ENCODE measurements at regions not wholly inside any gene's neighbourhood (a gene's known extent, or its start where the extent isn't known, plus 50 kb on each side); places are given as distances from the start of the nearest gene placed in this dataset.
A peak's percentile ranks its signal among the peaks of the same experiment; 100 is the strongest.
"Not testable (repeated sequence)": the region's sequence is repeated elsewhere in the genome, so short reads cannot be mapped to it uniquely, and the experiment has no call there.

DNA sequence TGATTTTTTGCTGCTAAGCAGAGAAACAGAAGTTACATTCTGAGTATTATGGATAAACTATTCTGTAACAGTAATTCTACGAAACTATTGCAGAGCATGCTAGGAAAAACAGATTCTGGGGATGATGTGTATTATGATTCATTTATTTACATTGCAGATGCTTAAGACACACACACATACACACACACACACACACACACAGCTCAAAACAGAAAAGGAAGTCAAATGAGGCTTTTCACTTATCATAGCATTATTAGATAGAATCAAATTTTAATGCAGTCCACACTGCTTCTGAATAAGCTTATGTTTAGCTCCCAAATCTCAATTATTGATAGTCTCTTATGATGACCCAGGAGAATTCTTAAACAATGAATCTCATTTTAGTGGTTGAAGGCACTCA lies 307.2 kb downstream of the HGF start:
- Histone ChIP-seq H3K27me3 (ENCODE audit: insufficient read depth, low read length) (no peaks in the 10 kb centered on the region), H4K20me1 (ENCODE audit: insufficient read depth, low read length) (no peaks in the 10 kb centered on the region), H3K4me1 (ENCODE audit: insufficient read depth, low read length) (no peaks in the 10 kb centered on the region), H3K4me3 (ENCODE audit: insufficient read depth, low read length) (no peak overlapping the region), H3K4me2 (ENCODE audit: insufficient read depth, low read length) (no peak overlapping the region), H3K9me3 (ENCODE audit: low read depth, low read length) (no peaks in the 10 kb centered on the region), H3K79me2 (ENCODE audit: insufficient read depth, low read length) (no peaks in the 10 kb centered on the region), H2AFZ (ENCODE audit: low read length) (no peak overlapping the region), H3K36me3 (ENCODE audit: insufficient read depth, low read length) (no peaks in the 10 kb centered on the region), H3K27ac (ENCODE audit: low read depth, low read length) (no peak overlapping the region)
- no peak for DNase-seq (ENCODE audit: insufficient read length, low spot score, missing footprints)
- TF ChIP-seq, protein P1, sequence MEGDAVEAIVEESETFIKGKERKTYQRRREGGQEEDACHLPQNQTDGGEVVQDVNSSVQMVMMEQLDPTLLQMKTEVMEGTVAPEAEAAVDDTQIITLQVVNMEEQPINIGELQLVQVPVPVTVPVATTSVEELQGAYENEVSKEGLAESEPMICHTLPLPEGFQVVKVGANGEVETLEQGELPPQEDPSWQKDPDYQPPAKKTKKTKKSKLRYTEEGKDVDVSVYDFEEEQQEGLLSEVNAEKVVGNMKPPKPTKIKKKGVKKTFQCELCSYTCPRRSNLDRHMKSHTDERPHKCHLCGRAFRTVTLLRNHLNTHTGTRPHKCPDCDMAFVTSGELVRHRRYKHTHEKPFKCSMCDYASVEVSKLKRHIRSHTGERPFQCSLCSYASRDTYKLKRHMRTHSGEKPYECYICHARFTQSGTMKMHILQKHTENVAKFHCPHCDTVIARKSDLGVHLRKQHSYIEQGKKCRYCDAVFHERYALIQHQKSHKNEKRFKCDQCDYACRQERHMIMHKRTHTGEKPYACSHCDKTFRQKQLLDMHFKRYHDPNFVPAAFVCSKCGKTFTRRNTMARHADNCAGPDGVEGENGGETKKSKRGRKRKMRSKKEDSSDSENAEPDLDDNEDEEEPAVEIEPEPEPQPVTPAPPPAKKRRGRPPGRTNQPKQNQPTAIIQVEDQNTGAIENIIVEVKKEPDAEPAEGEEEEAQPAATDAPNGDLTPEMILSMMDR (IDR thresholded peaks at IDR 0.05; ENCODE audit: extremely low read depth, low read depth, low read length) = no peak

DNA sequence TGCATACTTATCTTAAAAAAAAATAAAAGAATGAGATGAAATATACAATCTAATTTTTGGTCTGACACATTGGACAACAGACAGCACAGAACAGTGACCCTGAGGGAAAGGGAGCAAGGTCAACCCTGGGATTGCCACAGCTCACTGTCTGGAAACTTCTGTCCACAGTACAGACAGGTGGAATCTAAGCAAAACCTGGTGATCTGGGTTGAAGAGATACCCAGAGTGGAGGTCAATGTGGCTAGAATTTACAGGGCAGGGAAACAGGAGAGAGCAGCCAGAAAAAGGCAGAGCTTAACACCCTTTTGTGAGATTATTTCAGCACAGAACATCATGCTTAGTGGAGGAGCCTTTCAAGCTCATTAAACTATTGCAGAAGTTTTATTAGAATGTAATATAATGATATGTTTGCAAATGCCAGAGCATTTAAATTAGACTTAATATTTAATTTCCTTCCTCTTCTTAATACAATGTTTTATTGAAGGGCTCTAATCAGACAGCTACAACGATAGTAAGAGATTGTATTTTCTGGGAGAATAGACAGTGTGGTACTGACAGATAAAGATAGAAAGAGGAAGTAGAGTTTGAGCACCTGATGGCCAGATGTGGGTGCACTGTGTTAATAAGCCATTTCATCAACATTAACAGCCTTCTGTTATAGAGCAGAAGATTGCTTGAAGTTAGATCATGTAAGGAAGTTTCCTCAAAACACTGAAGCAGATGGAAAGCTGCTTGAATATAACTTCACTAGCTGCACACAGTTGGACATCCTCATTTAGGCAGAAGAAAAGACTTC lies 309.4 kb downstream of the HGF start:
- H3K27ac ChIP-seq (ENCODE audit: low read depth, low read length) = no peak overlapping the region
- no peaks in the 10 kb centered on the region for H3K4me1 ChIP-seq (ENCODE audit: insufficient read depth, low read length)
- TF ChIP-seq, protein P1 (IDR thresholded peaks at IDR 0.05; ENCODE audit: extremely low read depth, low read depth, low read length) = no peak
- H3K36me3 ChIP-seq (ENCODE audit: insufficient read depth, low read length) = no peaks in the 10 kb centered on the region
- H3K79me2 ChIP-seq (ENCODE audit: insufficient read depth, low read length) = no peaks in the 10 kb centered on the region
- no peaks in the 10 kb centered on the region for H3K27me3 ChIP-seq (ENCODE audit: insufficient read depth, low read length)
- H4K20me1 ChIP-seq (ENCODE audit: insufficient read depth, low read length) = no peaks in the 10 kb centered on the region
- DNase-seq (ENCODE audit: insufficient read length, low spot score, missing footprints) = no peak
- H3K4me3 ChIP-seq (ENCODE audit: insufficient read depth, low read length) = no peak overlapping the region
- H3K9me3 ChIP-seq (ENCODE audit: low read depth, low read length) = no peaks in the 10 kb centered on the region
- H3K4me2 ChIP-seq (ENCODE audit: insufficient read depth, low read length) = no peak overlapping the region
- H2AFZ ChIP-seq (ENCODE audit: low read length) = no peak overlapping the region

DNA sequence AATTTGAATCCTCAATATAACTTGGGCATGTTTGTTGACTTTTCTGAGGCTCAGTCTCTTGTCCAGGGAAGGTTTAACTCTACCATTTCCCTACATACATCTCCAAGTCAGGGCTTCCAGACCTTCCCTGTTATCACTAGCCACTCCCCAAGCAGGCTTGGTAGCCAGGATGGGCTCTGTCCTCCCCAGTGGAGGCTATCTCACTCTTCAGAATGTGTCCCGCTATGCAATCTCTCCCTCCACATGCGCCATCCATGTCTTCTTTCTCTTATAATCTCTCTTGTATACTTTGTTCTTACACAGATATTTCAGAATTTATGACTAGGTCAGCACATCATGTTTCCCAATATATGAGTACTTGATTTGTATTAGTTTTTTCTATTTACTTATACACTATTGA lies 310.4 kb downstream of the HGF start:
- Histone ChIP-seq H3K9me3 (ENCODE audit: low read depth, low read length) (no peaks in the 10 kb centered on the region), H3K27ac (ENCODE audit: low read depth, low read length) (no peak overlapping the region), H3K36me3 (ENCODE audit: insufficient read depth, low read length) (no peaks in the 10 kb centered on the region), H3K27me3 (ENCODE audit: insufficient read depth, low read length) (no peaks in the 10 kb centered on the region), H3K4me1 (ENCODE audit: insufficient read depth, low read length) (no peaks in the 10 kb centered on the region), H3K79me2 (ENCODE audit: insufficient read depth, low read length) (no peaks in the 10 kb centered on the region), H3K4me3 (ENCODE audit: insufficient read depth, low read length) (no peak overlapping the region), H2AFZ (ENCODE audit: low read length) (no peak overlapping the region), H4K20me1 (ENCODE audit: insufficient read depth, low read length) (no peaks in the 10 kb centered on the region), H3K4me2 (ENCODE audit: insufficient read depth, low read length) (no peak overlapping the region)
- TF ChIP-seq, protein P1 (IDR thresholded peaks at IDR 0.05; ENCODE audit: extremely low read depth, low read depth, low read length) = no peak
- no peak for DNase-seq (ENCODE audit: insufficient read length, low spot score, missing footprints)

DNA sequence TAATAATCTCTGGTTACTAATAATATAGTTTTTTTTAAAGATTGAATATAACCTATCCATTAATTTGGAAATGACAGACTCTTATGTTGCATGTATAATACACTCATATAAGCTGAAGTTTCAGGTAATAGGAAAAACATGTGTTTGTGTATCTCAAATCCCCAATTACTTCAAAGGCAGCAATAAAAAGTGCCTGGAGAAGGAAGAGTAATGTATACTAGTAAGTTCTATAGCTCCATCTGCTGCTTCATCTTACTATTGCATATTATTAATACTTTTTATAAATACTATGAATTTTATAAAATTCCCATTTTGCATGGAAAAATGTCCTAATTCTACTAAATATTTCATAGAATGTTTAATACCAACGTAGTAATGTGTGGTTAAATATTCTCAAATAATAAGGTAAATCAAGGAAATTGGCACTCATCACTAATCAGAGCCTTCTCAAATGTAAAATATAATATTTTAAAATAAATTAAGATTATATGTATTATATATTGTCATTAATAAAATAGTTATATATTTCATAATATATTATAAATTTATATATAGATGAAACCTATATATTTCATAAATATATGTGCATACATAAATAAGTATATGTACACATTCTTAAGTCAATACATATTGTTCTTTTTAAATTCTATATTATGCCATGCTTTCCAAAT lies 311.9 kb downstream of the HGF start:
- no peaks in the 10 kb centered on the region for H4K20me1 ChIP-seq (ENCODE audit: insufficient read depth, low read length)
- DNase-seq (ENCODE audit: insufficient read length, low spot score, missing footprints) = no peak
- H3K79me2 ChIP-seq (ENCODE audit: insufficient read depth, low read length) = no peaks in the 10 kb centered on the region
- no peak overlapping the region for H2AFZ ChIP-seq (ENCODE audit: low read length)
- no peak overlapping the region for H3K4me3 ChIP-seq (ENCODE audit: insufficient read depth, low read length)
- H3K36me3 ChIP-seq (ENCODE audit: insufficient read depth, low read length) = no peaks in the 10 kb centered on the region
- H3K27me3 ChIP-seq (ENCODE audit: insufficient read depth, low read length) = no peaks in the 10 kb centered on the region
- TF ChIP-seq, protein P1 (IDR thresholded peaks at IDR 0.05; ENCODE audit: extremely low read depth, low read depth, low read length) = peak; percentile 58
- H3K27ac ChIP-seq (ENCODE audit: low read depth, low read length) = no peak overlapping the region
- H3K4me2 ChIP-seq (ENCODE audit: insufficient read depth, low read length) = no peak overlapping the region
- H3K4me1 ChIP-seq (ENCODE audit: insufficient read depth, low read length) = no peaks in the 10 kb centered on the region
- H3K9me3 ChIP-seq (ENCODE audit: low read depth, low read length) = no peaks in the 10 kb centered on the region

DNA sequence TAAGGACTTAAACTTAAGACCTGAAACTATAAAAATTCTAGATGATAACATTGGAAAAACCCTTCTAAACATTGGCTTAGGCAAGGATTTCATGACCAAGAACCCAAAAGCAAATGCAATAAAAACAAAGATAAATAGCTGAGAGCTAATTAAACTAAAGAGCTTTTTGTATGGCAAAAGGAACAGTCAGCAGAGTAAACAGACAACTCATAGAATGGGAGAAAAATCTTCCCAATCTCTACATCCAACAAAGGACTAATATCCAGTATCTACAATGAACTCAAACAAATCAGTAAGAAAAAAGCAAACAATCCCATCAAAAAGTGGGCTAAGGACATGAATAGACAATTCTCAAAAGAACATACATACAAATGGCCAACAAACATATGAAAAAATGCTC lies 316.1 kb downstream of the HGF start:
- not testable (repeated sequence) for H3K27me3 ChIP-seq (ENCODE audit: insufficient read depth, low read length); H3K4me3 ChIP-seq (ENCODE audit: insufficient read depth, low read length)

More for the DNA sequence above, 316.1 kb downstream of the HGF start:
- not testable (repeated sequence) for H3K9me3 ChIP-seq (ENCODE audit: low read depth, low read length); H2AFZ ChIP-seq (ENCODE audit: low read length); DNase-seq (ENCODE audit: insufficient read length, low spot score, missing footprints); H3K79me2 ChIP-seq (ENCODE audit: insufficient read depth, low read length); H4K20me1 ChIP-seq (ENCODE audit: insufficient read depth, low read length); H3K27ac ChIP-seq (ENCODE audit: low read depth, low read length); H3K36me3 ChIP-seq (ENCODE audit: insufficient read depth, low read length); H3K4me2 ChIP-seq (ENCODE audit: insufficient read depth, low read length); H3K4me1 ChIP-seq (ENCODE audit: insufficient read depth, low read length)
